NCI-H1436 (cell line): ENCODE measurements at regions not wholly inside any gene's neighbourhood (a gene's known extent, or its start where the extent isn't known, plus 50 kb on each side); places are given as distances from the start of the nearest gene placed in this dataset.
A peak's percentile ranks its signal among the peaks of the same experiment; 100 is the strongest.

ENCODE experiments used
- DNase-seq: peaks from one replicate; lab custom pipeline; 2025; lab: John Stamatoyannopoulos, UW

- no peak for DNase-seq
These were observed 67.6 kb downstream of the NMUR2 start for GRCh38 chr5:152337484-152337883.

- DNase-seq, result no peak
These were observed 69.6 kb downstream of the NMUR2 start for GRCh38 chr5:152335461-152335860.

- DNase-seq, result peak; percentile 88
These were observed 72.2 kb downstream of the NMUR2 start for GRCh38 chr5:152332716-152333460.

DNA sequence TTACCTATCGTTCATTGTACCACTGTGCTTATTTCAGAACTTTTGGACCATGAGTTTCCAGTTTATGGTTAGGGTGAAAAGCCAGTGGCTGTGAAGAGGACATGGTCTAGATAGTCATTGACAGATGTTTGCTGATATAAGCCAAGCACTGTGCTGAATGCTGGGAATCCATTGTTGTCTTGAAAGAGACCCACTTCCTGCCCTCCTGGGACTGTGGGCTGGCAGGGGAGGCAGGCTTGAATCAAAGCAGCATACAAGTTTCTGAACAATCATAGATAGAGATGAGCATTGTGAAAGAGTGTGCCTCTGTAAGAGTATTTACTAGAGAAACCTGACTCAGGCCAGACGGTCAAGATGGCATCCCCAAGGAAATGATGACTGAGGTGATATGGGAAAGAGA lies 73.4 kb downstream of the NMUR2 start:
- no peak for DNase-seq

GRCh38 chr5:152331006-152331405 lies 74.1 kb downstream of the NMUR2 start:
- DNase-seq, result no peak

DNA sequence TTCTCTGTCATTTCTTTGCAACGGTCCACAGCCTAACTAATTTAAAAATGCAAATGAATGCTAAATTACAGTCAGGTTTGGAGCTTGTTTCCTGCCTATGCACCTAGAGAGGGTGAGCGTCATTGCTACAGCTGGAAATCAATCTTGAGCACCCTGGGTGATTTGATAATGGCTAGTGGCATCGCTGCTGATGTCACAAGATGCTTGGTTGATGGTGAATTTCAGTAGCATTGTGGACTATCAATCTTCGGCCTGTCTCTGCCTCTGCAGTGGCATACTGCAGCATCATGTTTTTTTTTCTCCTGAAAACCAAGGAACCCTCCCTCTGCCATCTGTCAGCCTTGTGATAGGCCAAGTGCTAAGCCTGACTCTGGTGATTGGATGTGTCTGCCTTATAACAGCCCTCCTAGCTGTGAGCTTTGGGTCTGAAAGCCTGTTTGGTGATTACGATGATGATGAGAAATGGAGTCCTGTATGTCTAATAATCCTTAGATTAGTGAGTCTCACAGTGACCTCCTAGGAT lies 75.3 kb downstream of the NMUR2 start:
- peak; percentile 57 for DNase-seq

DNA sequence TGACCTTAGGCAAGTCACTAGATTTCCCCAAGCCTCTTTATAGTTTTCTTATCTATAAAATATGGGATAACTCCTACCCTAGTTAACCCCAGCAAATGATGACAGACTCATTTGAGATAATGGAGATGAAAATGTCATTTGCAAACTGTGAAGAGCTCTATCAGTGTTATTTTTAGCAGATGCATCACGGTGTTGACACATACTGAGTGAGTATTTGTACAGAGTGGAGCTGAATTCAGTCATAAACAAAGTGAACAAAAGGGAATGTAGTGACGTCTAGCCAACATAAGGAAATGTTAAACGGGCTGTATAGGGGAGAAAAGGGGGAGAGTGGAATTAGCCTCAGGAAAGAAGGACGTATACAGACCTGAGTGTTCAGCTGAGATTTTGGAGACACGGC lies 75.9 kb downstream of the NMUR2 start:
- DNase-seq, result peak; percentile 61

GRCh38 chr5:152315942-152316341 lies 89.1 kb downstream of the NMUR2 start:
- DNase-seq, result no peak

DNA sequence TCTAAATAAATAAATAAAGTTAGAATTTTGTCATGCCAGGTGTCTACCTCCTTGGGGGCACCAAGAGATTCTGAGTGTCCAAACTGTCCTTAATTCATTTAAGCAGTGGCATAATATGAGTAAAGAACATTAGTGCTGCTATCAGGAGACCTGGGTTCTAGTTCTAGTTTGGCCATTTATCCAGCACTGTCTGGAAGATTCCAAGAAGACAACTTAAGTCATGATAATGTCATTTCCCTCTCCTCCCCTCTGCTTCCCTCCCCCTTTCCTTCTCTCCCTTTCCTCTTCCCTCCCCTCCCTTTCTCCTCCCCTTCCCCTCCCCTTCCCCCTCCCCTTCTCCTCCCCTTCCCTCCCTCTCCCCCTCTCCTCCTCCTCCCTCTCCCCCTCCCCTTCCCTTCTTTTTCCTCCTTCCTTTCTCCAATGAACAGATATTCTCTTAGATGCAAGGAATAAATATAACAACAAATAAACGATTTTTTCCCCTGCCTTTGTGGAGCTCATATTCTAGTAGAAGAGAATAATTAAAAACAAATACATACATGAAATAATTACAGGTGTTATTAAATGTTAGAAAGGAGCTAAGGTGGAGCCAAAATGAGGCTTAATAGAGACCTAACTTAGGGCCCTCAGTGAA lies 90.8 kb downstream of the NMUR2 start:
- no peak for DNase-seq

DNA sequence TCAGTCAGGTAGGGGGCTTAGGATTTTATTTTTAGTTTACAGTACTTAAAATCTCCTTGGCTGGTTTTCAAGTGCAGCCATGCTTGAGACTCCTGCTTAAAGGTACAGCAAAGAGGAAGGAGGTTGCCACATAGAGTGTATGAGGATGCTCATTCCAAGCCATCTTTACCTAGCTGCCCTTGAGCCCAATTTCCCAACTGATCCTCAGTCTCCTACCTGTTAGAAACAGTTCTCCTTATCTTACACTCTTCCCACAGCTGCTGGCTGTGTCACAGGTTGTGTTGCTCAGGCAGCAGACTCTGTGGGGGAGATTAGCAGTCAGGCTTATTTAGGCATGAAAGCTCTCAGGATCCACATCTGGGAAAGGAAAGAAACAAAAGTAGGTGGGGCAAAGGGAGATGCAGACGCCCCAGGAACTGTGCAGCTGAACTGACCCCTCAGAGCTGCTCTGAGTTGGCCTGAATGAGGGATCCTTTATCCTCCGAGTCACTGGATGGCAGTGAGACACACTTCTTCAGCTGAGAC lies 95.1 kb downstream of the NMUR2 start:
- no peak for DNase-seq

GRCh38 chr5:152306386-152306785 lies 98.7 kb downstream of the NMUR2 start:
- DNase-seq, result no peak

GRCh38 chr5:152305525-152305924 lies 99.6 kb downstream of the NMUR2 start:
- DNase-seq, result no peak

DNA sequence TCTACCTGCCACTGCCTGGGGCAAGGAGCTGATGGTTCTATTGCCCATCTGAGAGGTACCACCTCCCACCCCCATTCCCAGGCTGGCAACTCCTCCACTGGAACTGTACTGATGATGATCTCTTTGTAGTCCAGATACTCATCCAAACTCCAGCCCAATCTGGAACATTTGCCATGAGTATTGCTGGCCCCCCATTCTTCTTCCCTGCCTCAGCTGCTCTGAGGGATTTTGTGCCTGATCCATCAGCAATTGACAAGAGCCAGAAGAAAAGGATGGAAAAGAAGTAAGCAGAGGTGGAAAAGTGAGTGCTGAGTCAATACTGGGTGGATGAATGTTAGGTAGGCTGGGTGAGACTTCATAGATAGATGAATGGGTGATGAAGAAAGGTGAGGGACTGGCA lies 101.2 kb downstream of the NMUR2 start:
- DNase-seq, result no peak

DNA sequence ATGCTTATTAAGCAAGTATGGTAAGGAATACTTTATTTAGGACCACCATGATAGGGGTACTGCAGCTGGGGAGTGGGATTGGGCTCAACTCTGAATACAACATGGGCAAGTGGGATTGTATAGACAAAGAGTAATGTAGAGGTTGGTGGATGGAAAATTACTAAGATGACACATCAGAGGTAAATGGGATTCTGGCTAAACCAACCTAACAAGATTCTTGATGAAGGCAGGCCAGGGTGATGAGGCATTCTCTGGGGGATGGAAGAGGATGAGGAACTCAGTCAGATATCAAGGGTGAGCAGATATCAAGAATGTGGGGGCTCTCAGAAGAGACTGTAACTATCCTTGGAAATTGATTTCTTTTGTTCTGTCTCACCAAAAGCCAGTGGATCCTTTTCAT lies 107.2 kb downstream of the NMUR2 start:
- no peak for DNase-seq

GRCh38 chr5:152293189-152293588 lies 111.9 kb downstream of the NMUR2 start:
- DNase-seq, result no peak

DNA sequence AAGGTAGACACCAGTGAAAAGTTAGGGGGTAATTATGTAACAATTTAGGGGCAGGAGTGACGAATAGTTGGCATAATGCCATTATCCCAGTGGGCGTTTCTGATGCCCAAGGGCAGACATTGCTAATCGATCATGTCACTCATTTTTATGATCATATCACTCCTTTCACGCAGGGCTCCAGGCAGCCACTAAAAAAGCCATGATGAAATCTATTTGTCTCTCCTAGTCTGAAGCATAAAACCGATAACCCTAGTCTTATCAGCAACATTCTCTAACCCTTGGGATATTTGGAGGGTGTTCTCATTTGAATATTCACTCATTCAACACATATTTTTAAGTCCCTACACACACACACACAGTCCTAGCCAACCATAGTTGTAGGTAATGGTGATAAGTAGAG lies 114.9 kb downstream of the NMUR2 start:
- DNase-seq, result no peak

DNA sequence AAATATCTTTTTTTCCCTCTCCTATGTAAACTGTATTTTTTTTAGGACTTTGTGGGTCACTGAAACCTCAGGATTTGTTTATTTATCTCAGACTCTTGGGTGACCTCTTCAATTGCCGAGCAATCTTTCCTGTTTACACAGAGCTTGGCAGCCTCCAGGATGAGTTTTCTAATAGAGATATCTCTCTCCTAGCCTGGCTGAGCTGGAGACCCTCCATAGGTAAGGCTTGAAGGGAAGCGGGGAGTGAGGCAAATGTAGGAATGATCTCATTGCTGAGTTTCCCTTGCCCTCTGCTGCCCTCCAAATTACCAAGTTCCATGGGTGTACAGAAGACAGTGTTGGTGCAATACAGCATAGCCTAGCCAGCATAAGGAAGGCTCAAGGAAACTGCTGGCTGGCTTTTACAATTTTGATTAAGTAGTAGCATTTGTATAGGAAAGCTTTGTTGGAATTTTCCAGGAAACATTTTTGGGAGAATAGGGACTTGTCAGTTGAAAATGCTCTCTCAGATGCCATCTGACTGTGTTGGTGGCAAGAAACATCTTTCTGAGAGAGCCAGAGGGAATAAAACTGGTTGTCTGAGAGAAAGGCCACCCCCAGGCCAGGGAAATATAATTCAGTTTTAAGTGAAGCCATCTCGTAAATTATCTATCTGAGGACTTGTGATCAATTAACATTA lies 116.0 kb downstream of the NMUR2 start:
- DNase-seq, result no peak

DNA sequence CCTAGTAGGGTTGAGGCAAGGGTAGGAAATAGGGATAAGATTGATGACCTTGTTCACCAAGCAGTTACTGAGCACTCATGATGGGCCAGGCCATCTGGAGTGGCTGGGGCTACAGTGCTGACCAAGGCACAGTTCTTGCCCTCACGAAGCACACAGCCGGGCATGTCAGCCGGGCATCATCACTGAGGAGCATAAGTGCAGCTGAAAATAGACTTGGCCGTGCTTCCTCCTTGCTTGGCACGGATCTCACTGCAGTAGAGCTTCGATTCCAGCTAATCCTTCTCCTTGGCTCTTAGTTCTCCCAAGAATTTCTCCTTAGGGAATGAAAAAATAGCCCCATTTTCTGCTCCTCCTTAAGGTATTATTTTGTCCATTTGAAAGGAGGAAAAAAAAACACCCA lies 116.6 kb downstream of the NMUR2 start:
- no peak for DNase-seq

DNA sequence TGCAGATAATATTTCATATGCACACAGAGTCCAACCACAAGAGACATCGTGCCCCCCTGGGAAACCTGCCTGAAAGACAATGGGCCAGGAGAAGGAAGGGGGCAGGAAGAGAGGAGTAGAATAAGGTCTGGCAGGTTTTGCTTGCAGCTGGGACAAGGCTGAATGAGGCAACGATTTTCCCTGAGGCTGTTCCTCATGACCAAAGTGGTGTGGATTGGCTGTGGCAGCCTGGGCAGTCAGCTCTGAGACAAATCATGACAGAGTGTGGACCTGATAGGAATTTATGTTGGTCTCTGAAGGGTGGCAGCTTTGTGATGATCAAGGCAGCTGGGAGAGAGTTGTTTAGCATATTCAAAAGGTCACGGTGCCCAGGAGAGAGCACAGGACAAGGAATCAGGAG lies 119.3 kb downstream of the NMUR2 start:
- DNase-seq, result no peak

DNA sequence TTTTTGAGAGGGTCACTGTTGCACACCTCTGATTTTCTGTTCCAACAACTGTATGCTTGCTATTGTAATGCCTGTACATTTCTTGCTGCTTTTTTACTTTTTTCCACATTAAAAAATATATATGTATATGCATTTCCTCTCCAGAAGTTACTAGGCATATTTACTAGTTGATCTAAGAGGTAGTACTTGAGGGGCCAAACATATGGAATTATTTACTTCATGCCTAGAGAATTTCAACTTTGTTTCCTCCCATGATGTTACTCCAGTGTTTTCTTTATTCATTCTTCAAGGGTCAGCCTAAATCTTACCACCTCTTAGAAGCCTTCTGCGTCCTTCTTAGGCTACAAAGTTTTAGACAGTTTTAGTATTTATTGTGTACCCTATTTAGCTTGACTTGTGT lies 122.7 kb downstream of the NMUR2 start:
- DNase-seq, result no peak

GRCh38 chr5:152277936-152278335 lies 127.1 kb downstream of the NMUR2 start:
- DNase-seq, result no peak

- DNase-seq, result no peak
These were observed 130.9 kb downstream of the NMUR2 start for GRCh38 chr5:152274224-152274623.

GRCh38 chr5:152271420-152271819 lies 133.7 kb downstream of the NMUR2 start:
- DNase-seq, result peak; percentile 57
